B cell (primary cell): ENCODE measurements at regions not wholly inside any gene's neighbourhood (a gene's known extent, or its start where the extent isn't known, plus 50 kb on each side); places are given as distances from the start of the nearest gene placed in this dataset.
"Not testable (repeated sequence)": the region's sequence is repeated elsewhere in the genome, so short reads cannot be mapped to it uniquely, and the experiment has no call there.

Source experiments
- ATAC-seq: fragments of 200-7000 bp; cut with Tn5 transposase; one replicate; pipeline ENCODE4 v1.10.0; 2021; ENCODE audit warnings: low read depth, mild to moderate bottlenecking, moderate number of reproducible peaks, moderate library complexity
- CTCF ChIA-PET: fragments of 350-600 bp; sonication (Branson Sonifier 250); formaldehyde crosslinking; loops from one replicate; lab custom pipeline; 2021; ENCODE audit warnings: antibody characterized with exemption, inconsistent platforms; lab: Charles Lee
- POLR2A ChIA-PET: fragments of 350-600 bp; sonication (Branson Sonifier 250); formaldehyde crosslinking; loops from one replicate; lab custom pipeline; 2021; ENCODE audit warnings: antibody characterized with exemption; lab: Charles Lee
- DNase-seq: peaks from one replicate; pipeline ENCODE4 v3.0.0; 2013
- H2AFZ ChIP-seq: 2 replicates; pipeline ENCODE4 v1.6.1; 2012; ENCODE audit warnings: mild to moderate bottlenecking, low read depth, low read length; ENCODE audit not compliant: insufficient read depth, poor library complexity, severe bottlenecking
- H3K27ac ChIP-seq, 2 donors: 1 replicate in 1 of 2; 2 replicates in 1 of 2; pipeline ENCODE4 v1.5.1; 2012 to 2013; ENCODE audit warnings: low read length in 2 of 2, mild to moderate bottlenecking in 2 of 2, moderate library complexity in 1 of 2
- H3K27me3 ChIP-seq, 4 experiments: fragments of 200-600 bp in 1 of 4; sonication (generic) in 1 of 4; replicated peaks in 1 of 4; 1 replicate in 2 of 4; 2 replicates in 2 of 4; pipeline versions ENCODE4 v1.6.1 to v1.7.0; 2013 to 2016; ENCODE audit warnings: low read length in 3 of 4, mild to moderate bottlenecking in 2 of 4, mixed read lengths in 1 of 4, moderate library complexity in 1 of 4; ENCODE audit not compliant: insufficient read depth in 4 of 4, control insufficient read depth in 3 of 4; ENCODE audit errors: control extremely low read depth in 1 of 4
- H3K36me3 ChIP-seq, 2 experiments: replicated peaks in 1 of 2; 1 replicate in 1 of 2; 2 replicates in 1 of 2; pipeline versions ENCODE4 v1.6.1 to v1.7.1; 2013; ENCODE audit warnings: low read length in 1 of 2; ENCODE audit not compliant: insufficient read depth in 2 of 2, control insufficient read depth in 1 of 2; ENCODE audit errors: control extremely low read depth in 1 of 2, extremely low read depth in 1 of 2
- H3K4me1 ChIP-seq, 2 donors: fragments of 200-600 bp in 1 of 2; sonication (generic) in 1 of 2; 1 replicate in 1 of 2; 2 replicates in 1 of 2; pipeline versions ENCODE4 v1.5.1 to v1.6.1; 2013 to 2017; ENCODE audit warnings: low read length in 2 of 2; ENCODE audit not compliant: control insufficient read depth in 2 of 2, insufficient read depth in 2 of 2
- H3K4me2 ChIP-seq: replicated peaks from 2 replicates; pipeline ENCODE3; 2012; ENCODE audit warnings: mild to moderate bottlenecking, low read depth, low read length; ENCODE audit not compliant: poor library complexity, severe bottlenecking
- H3K4me3 ChIP-seq, 5 experiments: fragments of 200-600 bp in 1 of 5; sonication (generic) in 1 of 5; 1 replicate in 3 of 5; 2 replicates in 2 of 5; pipeline versions ENCODE4 v1.5.1 to v1.7.0; 2011 to 2016; ENCODE audit warnings: low read length in 4 of 5, mild to moderate bottlenecking in 4 of 5, low read depth in 2 of 5, control low read depth in 1 of 5, moderate library complexity in 1 of 5; ENCODE audit not compliant: insufficient read depth in 1 of 5; ENCODE audit errors: control extremely low read depth in 1 of 5, extremely low read depth in 1 of 5
- H3K79me2 ChIP-seq: fragments of 200-600 bp; sonication (generic); one replicate; pipeline ENCODE4 v1.6.0; 2016; ENCODE audit warnings: low read length; ENCODE audit not compliant: control insufficient read depth, insufficient read depth
- H3K9ac ChIP-seq: fragments of 200-600 bp; sonication (generic); 2 replicates; pipeline ENCODE4 v1.6.1; 2017; ENCODE audit warnings: mild to moderate bottlenecking, low read length, moderate library complexity
- H3K9me3 ChIP-seq, 3 donors: one replicate each; pipeline versions ENCODE4 v1.6.1 to v1.7.1; 2013; ENCODE audit warnings: low read length in 2 of 3; ENCODE audit not compliant: control insufficient read depth in 2 of 3, insufficient read depth in 1 of 3; ENCODE audit errors: control extremely low read depth in 1 of 3
- H4K20me1 ChIP-seq: 2 replicates; pipeline ENCODE4 v1.6.0; 2012; ENCODE audit warnings: mild to moderate bottlenecking, low read length; ENCODE audit not compliant: insufficient read depth, control insufficient read depth, poor library complexity, severe bottlenecking
- H3K27ac Mint-ChIP-seq: one replicate; pipeline ENCODE4 v1.8.0; 2021; ENCODE audit warnings: mixed read lengths
- H3K27me3 Mint-ChIP-seq: one replicate; pipeline ENCODE4 v1.8.0; 2021; ENCODE audit warnings: mixed read lengths
- H3K4me1 Mint-ChIP-seq: one replicate; pipeline ENCODE4 v1.8.0; 2021; ENCODE audit warnings: mixed read lengths
- H3K4me3 Mint-ChIP-seq: one replicate; pipeline ENCODE4 v1.8.0; 2021; ENCODE audit warnings: mixed read lengths
- H3K9me3 Mint-ChIP-seq: one replicate; pipeline ENCODE4 v1.8.0; 2022; ENCODE audit warnings: mixed read lengths; ENCODE audit not compliant: insufficient read depth
- CTCF ChIP-seq: fragments of 200-600 bp; IDR thresholded peaks from one replicate; pipeline ENCODE4 v1.8.0; 2022; ENCODE audit warnings: antibody characterized with exemption, mild to moderate bottlenecking
- EZH2 ChIP-seq: IDR thresholded peaks from 2 replicates; pipeline ENCODE4 v1.6.1; 2012; ENCODE audit warnings: borderline replicate concordance, low read depth, mild to moderate bottlenecking, moderate library complexity, low read length; ENCODE audit not compliant: insufficient read depth, poor library complexity, severe bottlenecking
- WGBS: methylation state at CpG from one replicate; pipeline ENCODE4 v1.1.5; 2013; ENCODE audit warnings: missing lambda C conversion rate; ENCODE audit not compliant: insufficient coverage; 5-methylcytosine and 5-hydroxymethylcytosine counted together
- intact Hi-C: fragments of 100-400 bp; cut with micrococcal nuclease; formaldehyde crosslinking; loops from one replicate; pipeline ENCODE4 v1.10.0; 2022

- H3K4me3 ChIP-seq, intact Hi-C loops, H4K20me1 ChIP-seq, H2AFZ ChIP-seq, H3K4me1 Mint-ChIP-seq, H3K4me3 Mint-ChIP-seq, CTCF ChIA-PET, H3K27ac ChIP-seq, H3K27me3 Mint-ChIP-seq, ATAC-seq, H3K9me3 Mint-ChIP-seq, H3K4me2 ChIP-seq, DNase-seq, H3K36me3 ChIP-seq, H3K4me1 ChIP-seq, H3K9ac ChIP-seq, H3K27ac Mint-ChIP-seq, POLR2A ChIA-PET, H3K79me2 ChIP-seq, H3K9me3 ChIP-seq, H3K27me3 ChIP-seq: not testable (repeated sequence)
- no CpG with 5 or more reads among the region's 2 CpGs for WGBS
Observed at GRCh38 chr4:15179842-15180241, 177.6 kb downstream of the CPEB2 start.

GRCh38 chr4:15182600-15183220 is 180.4 kb downstream of the CPEB2 start:
- no peak overlapping the region for H3K27ac Mint-ChIP-seq
- no peak overlapping the region for H3K4me3 ChIP-seq
- POLR2A ChIA-PET: no interaction called here
- no peaks in the 10 kb centered on the region for H3K9me3 ChIP-seq
- CTCF ChIA-PET: no interaction called here
- H4K20me1 ChIP-seq: no peaks in the 10 kb centered on the region
- H3K9me3 Mint-ChIP-seq: no peaks in the 10 kb centered on the region
- no peaks in the 10 kb centered on the region for H3K4me1 ChIP-seq
- no peak overlapping the region for H3K27ac ChIP-seq
- no peak overlapping the region for H2AFZ ChIP-seq
- H3K36me3 ChIP-seq: no peaks in the 10 kb centered on the region
- no peak overlapping the region for H3K9ac ChIP-seq
- no peaks in the 10 kb centered on the region for H3K4me1 Mint-ChIP-seq
- no peak overlapping the region for H3K4me3 Mint-ChIP-seq
- no peak for ATAC-seq
- TF ChIP-seq CTCF: no peak
- no peak for TF ChIP-seq EZH2
- no CpG with 5 or more reads among the region's 3 CpGs for WGBS
- peaks cover 0 to 2% (median 0%) of the 10 kb centered on the region in 4 experiments for H3K27me3 ChIP-seq
- no peaks in the 10 kb centered on the region for H3K79me2 ChIP-seq
- H3K27me3 Mint-ChIP-seq: peaks cover 3% of the 10 kb centered on the region
- H3K4me2 ChIP-seq: no peak overlapping the region
- intact Hi-C loops: no loop called here
- no peak for DNase-seq
